ENCODE measurements at regions not wholly inside any gene's neighbourhood (a gene's known extent, or its start where the extent isn't known, plus 50 kb on each side); places are given as distances from the start of the nearest gene placed in this dataset.

DNA sequence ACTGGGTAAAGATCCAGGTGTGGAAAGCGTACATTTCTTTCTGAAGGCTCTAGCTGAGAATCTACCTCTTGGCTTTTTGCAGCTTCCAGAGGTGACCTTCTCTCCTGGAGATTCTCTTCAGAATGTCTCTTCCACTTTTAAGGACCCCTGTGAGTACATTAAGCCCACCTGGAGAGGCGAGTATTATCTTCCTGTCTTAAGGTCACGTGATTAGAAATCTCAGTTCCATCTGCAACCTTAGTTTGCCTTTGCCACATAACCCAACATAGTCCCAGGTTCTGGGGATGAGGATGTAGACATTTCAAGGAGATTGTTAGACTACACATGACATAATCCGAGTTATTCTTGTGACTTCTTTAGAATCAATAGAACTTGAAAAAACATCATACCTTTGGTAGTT, 665.5 kb upstream of the POM121L12 start:
- no peak for TF ChIP-seq POLR2AphosphoS5 (IDR thresholded peaks at IDR 0.05)
- TF ChIP-seq POLR2A (IDR thresholded peaks at IDR 0.05), result no peak
- TF ChIP-seq, protein P1, sequence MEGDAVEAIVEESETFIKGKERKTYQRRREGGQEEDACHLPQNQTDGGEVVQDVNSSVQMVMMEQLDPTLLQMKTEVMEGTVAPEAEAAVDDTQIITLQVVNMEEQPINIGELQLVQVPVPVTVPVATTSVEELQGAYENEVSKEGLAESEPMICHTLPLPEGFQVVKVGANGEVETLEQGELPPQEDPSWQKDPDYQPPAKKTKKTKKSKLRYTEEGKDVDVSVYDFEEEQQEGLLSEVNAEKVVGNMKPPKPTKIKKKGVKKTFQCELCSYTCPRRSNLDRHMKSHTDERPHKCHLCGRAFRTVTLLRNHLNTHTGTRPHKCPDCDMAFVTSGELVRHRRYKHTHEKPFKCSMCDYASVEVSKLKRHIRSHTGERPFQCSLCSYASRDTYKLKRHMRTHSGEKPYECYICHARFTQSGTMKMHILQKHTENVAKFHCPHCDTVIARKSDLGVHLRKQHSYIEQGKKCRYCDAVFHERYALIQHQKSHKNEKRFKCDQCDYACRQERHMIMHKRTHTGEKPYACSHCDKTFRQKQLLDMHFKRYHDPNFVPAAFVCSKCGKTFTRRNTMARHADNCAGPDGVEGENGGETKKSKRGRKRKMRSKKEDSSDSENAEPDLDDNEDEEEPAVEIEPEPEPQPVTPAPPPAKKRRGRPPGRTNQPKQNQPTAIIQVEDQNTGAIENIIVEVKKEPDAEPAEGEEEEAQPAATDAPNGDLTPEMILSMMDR (IDR thresholded peaks at IDR 0.05), result no peak
- TF ChIP-seq EP300 (IDR thresholded peaks at IDR 0.05), result no peak

Measured in sigmoid colon (tissue), 4 donors.